GM12872 (cell line): ENCODE measurements at regions not wholly inside any gene's neighbourhood (a gene's known extent, or its start where the extent isn't known, plus 50 kb on each side); places are given as distances from the start of the nearest gene placed in this dataset.

ENCODE experiments used
- CTCF ChIP-seq: IDR thresholded peaks from 3 replicates; pipeline ENCODE4 v1.5.1; 2011; ENCODE audit warnings: low read depth, mild to moderate bottlenecking, low read length, moderate library complexity; ENCODE audit not compliant: insufficient read depth

GRCh38 chr9:73719660-73720059 lies 568.0 kb downstream of the ANXA1 start:
- no peak for TF ChIP-seq CTCF

GRCh38 chr9:73720601-73721000 lies 568.9 kb downstream of the ANXA1 start:
- no peak for TF ChIP-seq CTCF

GRCh38 chr9:73736270-73736669 lies 584.6 kb downstream of the ANXA1 start:
- TF ChIP-seq CTCF = no peak

- no peak for TF ChIP-seq CTCF
These were observed 587.3 kb downstream of the ANXA1 start for GRCh38 chr9:73738741-73739530.

GRCh38 chr9:73741316-73741715 lies 589.7 kb downstream of the ANXA1 start:
- TF ChIP-seq CTCF = no peak

- TF ChIP-seq CTCF = no peak
These were observed 590.7 kb downstream of the ANXA1 start for GRCh38 chr9:73742412-73742811.

GRCh38 chr9:73743826-73744225 lies 592.2 kb downstream of the ANXA1 start:
- TF ChIP-seq CTCF = no peak
